GM19023 (cell line): ENCODE measurements at regions not wholly inside any gene's neighbourhood (a gene's known extent, or its start where the extent isn't known, plus 50 kb on each side); places are given as distances from the start of the nearest gene placed in this dataset.

Experiments
- ATAC-seq: cut with Tn5 transposase; IDR thresholded peaks from one replicate; pipeline ENCODE4 v1.9.1; 2021; ENCODE audit warnings: mild to moderate bottlenecking, moderate library complexity; ENCODE audit not compliant: unreplicated experiment

DNA sequence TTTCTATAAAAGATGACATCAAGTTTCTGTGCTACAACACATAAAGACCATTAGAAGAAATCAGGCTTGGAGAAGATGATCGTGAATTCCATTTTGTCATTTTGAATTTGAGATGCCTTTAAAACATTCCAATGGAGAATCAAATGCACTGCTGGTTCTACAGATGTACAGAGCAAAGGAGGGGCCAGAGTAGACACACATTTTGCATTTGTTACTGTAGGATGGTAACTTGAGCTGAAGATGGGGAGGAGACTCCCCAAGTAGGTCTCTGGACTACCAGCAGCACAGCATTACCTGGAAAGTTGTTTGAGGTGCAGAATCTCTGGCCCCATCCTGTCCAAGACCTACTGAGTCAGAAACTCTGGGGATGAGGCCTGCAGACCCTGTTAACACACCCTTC is 121.6 kb upstream of the RALGAPA2 start:
- ATAC-seq = no peak

DNA sequence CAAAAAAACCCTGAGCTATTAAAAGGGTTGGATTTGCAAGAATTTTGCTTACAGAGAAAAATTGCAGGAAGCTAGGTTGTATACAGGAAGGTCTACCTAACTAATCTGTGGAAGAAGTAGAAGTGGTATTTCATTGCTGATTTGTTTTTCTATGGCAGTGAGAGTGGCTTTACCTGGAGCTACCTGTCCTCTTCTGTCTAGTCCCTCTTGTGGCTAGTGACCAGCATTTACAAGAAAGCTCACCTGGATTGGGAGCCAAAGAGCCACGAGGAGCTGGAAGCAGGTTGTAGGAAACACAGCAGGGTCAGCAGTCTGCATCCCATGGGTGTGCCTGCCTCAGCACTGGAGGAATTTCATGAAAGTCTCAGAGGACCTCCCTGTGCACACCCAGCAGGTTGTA is 120.3 kb upstream of the RALGAPA2 start:
- no peak for ATAC-seq

DNA sequence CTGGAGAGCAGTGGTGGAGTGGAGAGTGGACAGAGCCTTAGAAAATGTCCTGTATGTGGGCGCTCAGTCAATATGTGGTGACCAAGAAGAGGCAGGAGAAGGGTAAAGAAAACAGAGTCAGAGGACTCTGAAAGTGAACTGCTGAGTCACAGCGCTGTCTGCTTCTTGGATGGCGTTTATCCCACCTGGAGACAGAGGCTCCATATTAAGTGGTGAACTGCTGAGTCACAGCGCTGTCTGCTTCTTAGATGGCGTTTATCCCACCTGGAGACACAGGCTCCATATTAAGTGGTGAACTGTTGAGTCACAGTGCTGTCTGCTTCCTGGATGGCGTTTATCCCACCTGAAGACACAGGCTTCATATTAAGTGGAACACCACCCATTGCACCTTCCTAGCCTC is 119.3 kb upstream of the RALGAPA2 start:
- ATAC-seq = no peak

DNA sequence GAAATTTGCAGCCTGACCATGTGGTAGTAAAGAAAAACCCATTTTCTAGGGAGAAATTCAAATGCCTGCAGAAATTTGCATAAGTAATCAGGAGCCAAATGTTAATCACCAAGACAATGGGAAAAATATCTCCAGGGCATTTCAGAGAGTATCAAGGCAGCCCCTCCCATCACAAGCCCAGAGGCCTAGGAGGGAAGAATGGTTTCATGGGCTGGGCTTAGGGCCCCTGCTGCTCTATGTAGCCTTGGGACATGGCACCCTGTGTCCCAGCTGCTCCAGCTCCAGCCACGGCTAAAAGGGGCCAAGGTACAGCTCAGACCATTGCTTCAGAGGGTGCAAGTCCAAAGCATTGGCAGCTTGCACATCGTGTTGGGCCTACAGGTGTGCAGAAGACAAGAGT is 117.2 kb upstream of the RALGAPA2 start:
- ATAC-seq = no peak

DNA sequence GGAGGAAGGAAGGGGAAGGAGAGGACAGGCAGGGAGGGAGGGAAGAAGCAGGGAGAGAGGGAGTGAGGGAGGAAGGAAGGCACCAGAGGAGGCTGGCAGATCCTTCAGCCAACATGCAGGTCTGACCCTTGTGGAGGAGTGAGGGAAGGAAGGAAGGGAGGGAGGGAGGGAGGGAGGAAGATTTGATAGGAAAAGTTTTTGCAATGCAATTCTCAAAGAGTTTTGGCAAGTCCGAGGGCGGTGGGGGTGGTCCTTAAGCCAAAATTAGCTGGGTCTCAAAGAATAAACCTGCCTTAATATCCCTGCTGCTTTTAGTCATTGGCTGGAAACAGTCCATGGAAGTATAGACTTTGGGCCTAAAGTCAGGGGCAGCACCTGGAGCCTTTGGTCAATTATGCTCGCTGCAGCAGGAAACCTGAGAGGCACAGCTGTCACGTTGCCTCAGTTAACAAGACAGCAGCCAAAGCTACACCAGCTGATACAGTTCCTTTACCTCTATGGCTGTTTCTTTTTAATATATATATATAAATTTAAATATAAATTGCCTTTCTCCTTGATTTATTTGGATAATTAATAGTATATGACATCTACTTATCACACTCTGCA is 115.7 kb upstream of the RALGAPA2 start:
- ATAC-seq = no peak

DNA sequence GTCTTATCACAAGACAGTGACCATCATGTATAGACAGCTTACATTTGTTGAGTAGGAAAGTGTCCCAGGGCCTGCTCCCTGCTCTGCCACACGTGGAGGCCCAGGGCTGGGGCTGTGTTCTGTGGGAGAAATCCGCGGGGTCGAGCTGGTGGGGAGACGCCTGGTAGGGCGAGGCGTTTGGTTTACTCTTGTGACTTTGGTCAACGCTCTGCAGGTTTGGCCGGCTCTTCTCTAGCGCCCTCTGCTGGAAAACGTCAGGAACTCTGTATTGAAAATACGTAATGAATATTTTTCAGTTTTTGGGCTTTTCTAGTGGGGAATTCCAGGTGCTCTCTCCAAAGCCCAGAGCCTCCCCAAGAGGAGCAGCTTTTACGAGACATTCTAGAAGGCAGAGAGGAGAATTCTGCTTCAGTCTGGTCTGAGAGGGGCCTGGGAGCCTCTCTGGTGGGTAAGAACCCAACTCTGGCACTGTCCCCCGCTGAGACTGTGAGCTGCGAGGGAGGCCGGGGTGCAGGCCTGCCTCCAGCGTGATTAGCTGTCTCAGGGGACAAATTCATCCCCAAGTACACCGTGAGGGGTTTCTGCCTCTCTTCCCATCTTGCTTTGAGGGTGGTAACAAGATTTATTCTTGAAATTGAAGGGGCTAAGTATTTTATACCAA is 112.6 kb upstream of the RALGAPA2 start:
- peak; percentile 77 for ATAC-seq

DNA sequence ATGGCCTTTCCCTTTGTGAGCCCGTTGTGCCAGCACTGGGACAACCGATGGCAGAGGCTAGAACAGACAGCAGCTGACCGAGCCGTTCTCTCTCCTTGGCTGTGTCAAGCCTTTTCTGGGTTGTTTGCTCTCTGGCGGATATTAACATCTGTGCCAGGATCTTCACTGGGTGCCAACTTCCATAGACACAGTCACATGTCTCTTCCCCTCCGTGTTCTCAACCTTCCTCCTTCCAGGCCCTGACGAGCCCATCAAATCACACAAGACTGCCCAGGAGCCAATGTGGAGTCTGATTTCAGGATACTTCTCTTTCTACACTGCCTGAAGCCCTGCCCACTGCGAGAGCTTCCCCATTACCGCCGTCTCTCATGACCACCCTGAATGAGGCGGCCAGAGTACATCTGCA is 111.0 kb upstream of the RALGAPA2 start:
- no peak for ATAC-seq

DNA sequence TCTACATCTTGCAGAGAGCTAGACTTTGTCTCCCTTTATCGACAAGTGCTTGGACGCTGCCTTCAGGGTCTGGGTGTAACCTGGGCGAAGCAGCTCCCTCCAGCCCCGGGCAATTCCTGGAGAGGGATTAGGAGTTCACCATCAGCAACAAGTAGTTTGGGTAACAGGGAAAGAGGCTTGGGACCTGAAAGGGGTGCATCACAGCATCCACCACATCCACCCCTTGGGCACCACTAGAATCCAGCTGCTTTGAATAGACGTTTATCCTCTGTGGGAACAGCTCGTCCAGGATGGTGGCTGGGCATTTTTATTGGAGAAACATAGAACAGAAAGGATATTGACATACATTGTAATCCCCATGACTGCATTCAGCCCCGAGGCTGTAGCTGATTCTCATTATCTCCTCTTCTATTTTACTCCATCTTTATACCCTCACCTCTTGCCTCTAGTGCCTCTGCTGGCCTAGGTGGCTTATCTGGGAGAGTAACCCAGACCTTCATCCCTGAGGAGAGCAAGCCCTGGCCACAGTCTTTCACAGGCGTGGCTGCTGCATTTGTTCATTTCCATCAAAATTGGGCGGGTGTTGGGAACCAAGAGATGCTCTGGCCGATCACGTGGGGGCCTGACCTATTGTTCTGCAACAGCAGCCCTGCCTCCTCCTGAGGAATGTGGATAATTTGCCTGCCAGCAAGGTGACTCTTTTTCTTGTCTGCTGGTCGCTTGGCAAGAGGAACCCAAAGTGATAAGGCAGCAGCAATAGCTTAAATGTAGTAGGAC is 109.2 kb upstream of the RALGAPA2 start:
- ATAC-seq = no peak

DNA sequence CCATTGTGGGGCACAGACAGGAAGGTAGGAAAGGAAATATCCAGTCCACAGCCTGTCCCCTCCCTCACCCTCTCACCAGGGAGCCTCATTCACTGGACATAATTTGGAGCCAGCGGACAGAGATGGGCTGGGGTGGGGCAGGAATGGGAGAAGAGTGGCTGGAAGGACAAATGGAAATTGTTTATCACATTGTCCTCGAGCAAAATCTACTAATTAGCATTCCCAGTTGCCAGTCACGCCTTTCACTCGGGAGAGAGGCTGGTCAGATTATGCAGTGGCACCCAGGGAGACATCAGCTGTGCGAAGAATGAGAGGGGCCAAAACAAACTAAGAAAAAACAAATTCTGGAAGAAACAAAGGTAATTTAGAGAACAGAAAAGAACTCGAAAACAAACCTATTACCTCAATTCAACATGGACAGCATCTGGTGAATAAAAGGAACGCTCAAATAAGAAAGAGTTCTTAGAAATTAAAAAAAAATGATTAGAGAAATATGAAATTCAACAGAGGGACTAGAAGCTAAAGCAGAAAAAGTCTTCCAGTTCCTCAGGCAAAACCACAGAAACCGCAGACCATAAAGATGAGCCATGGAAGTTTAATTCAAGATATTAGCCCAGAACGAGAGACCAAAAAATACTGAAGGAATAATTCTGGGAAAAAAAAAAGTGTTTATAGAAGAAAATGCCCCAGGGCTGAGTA is 108.5 kb upstream of the RALGAPA2 start:
- ATAC-seq = no peak

DNA sequence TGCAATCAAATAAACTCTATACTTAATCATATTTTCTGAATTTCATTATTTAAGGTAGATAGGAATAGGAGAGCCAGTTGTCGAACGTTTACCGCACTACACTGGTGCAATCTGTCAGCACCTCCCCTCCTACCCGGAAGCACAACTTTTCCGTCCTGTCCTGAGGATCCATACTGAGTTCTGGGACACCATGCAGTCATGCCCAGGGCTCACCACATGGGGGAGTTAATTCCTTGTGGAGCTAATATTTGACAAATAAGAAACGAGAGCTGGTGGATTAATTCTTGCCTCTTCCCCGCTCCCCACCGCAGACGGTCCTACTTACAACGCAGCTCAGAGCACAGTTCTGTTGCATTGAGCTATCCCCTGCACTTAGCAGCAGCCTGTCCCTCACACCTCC is 107.7 kb upstream of the RALGAPA2 start:
- ATAC-seq = no peak

DNA sequence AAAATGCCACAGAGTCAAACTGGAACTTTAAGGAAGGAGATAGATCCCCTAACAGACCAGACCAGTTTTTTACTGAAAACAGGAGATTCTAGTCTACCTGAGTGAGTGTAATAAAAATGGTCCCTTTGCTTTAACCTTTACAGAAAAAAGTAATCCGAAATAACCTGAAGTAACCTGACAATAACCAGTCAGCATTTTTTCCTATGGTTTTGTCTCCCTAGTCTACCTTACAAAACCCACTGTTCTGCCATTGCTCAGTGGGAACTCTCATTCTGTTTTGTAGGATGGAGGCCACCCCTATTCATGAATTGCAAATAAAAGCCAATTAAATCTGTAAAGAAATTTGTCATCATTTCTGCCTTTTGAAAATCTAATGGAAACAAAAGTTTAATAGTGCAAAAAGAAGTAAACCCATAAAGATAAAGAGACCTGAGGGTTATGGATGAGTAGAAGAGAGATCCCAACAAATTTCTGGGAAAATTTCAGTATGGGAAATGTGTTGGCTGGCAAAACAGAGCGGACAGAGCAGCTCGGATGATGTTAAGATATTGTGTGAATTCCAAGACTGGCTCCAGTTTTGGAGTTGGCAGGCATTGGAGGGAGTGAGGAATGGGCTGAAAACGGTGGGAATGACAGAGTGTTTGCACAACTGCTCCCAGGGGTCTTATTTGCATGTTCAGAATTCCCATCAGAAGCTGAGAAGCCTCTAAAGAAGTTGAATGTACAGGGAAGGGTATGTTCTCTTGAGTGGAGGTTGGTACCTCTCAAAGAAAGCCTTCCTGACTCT is 104.7 kb upstream of the RALGAPA2 start:
- ATAC-seq = no peak

DNA sequence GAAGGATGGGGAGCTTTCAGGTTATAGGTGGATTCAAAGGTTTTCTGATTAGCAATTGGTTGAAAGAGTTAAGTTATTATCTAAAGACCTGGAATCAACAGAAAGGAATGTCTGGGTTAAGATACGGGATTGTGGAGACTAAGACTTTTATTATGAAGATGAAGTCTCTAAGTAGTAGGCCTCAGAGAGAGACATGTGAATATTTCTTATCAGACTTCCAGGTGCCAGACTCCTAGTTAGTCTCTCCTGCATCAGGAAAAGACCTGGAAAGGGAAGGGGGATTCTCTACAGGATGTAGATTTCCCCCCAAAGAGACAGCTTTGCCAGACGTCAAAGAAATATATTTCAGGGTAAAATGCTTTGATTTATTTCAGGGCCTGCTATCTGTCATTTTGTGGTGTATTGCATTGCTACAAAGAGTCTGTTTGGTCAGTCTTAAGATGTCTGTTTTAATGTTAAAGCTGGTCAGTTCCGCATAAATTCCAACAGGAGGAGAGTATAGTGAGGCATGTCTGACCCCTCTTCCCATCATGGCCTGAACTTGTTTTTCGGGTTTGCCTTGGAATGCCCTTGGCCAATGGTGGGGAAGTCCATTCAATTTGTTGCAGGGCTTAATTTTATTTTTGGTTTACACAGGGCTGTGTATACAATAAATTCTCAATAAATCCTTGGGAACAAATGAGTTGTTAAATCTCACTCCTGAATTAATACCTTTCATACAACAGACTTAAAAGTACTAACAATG is 103.4 kb upstream of the RALGAPA2 start:
- ATAC-seq = no peak

DNA sequence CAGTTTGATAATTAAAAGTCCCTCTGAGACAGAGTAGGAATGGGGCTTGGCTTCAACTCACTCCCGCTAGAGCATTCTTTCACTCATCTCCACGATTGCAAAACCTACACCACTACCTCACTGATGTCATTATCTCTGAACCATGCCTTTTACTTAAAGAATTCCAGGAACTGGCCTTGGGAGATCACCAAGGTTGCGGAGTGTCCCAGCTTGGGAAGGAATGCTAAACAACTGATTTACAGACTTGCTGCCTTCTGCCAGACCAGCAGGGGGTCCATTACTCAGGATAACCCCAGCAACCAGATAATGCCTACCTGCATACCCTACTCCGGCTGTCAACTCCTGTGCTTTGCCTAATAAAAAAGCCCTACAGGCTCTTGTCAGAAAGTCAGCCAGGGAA is 102.2 kb upstream of the RALGAPA2 start:
- ATAC-seq = no peak

DNA sequence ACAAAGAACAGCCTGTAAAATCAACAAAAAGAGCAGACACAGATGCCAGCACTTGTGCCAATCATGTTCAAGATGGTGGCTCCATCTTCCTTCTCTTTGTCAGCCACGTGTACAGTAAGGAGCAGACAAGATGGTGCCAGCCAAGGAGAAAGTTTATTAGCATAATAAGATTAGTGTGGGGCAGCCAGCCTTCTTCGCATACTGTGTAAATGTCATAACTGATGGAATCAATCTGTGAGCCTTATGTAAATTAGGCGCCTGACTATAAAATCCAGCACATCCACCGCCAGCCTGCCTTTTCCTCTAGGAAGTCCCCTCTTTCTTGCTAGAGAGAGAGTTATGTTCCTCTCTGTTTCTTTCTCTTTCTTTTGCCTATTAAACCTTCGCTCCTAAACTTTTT is 99.7 kb upstream of the RALGAPA2 start:
- ATAC-seq = no peak

DNA sequence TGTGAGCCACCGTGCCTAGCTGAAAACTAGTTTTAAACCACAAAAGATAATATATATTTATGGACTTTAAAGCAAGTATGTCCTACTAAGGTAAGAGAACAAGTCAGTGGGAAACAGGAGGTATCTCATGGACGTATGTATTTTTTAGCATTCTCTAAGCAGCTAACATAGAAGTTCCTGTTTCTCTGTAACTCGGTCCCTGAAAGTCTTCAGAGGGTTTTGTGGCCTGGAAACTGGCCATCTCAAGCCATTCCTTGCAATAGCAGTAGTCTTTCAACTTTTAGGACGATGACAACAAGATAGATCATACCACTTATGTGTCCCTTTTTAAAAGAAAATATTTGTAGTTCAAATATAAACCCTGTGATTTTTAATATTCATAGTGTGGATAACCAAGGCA is 95.6 kb upstream of the RALGAPA2 start:
- no peak for ATAC-seq

DNA sequence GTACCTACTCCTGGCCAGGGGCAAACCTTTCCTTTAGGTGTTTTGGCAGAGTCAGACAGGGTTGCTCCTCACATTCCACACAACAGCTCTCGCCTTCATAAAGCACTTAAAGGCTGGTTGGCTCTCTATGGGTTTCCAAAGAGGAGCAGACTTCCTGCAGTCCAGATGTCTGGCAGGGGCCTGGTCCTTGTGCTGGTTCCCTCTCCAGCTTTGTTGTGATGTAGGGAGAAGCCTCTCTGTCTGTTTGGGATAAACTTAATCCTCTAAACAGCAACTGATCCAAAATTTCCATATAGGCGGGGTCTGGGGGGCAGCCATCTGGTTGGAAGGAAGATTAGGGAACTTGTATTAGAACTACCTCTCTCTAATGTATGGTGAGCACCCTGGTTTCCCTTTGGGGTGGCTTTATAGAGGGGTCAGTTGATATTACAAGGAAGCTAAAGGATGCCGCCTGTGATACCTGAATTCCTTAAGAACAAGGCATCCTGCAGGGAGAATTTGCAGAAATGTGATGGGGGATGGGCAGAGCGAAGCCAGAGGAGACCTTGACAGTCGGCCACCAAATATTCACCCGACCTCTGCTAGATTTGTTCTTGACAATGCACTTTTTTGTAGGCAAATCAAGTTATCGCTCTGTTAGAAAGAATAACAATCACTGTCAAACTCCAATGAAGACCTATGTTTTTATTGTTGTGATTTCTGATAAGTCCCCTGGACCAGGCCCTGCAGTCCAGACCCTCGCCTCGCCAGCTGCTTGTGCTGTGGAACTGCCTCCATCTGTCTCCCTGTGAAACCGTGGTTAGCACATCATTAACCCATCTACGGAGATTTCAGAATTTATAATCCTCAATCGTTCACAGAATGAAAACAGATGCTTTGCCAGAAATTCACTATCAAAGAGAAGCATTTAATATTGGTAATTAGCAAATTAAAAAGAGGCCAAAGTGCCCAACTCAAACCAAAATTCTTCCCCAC is 94.0 kb upstream of the RALGAPA2 start:
- no peak for ATAC-seq

DNA sequence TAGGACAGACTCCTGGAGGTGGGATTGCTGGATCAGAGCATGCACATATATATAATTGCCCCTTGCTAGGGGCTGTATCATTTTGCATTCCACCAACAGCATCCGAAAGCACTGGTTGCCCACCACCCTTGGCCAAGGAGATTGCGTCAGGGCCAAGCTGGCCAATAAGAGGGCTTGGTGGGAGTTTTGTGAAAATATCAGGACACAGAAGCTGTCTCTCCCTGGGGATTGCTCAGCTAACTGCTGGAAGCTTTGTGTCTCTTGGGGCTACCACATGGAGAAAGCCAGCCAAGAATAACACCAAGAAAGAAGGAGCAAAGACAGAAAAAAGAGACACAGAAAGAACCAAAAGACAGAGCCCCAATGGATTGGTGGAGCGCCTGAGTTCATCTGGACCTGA is 90.6 kb upstream of the RALGAPA2 start:
- no peak for ATAC-seq

DNA sequence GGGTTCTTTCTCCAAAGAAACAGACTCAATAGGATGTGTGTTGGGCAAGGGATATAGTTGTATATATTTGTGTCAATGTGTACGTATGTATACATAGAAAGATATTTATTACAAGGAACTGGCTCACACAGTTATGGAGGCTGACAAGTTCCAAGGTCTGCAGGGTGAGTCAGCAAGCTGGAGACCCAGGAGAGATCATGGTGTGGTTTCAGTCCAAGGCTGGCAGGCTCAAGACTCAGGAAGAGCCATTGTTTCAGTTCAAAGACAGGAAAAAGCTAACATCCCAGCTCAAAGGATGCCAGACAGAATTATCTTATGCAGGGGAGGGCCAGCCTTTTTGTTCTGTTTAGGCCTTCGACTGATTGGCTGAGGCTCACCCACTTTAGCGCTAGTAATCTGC is 89.9 kb upstream of the RALGAPA2 start:
- ATAC-seq = no peak

DNA sequence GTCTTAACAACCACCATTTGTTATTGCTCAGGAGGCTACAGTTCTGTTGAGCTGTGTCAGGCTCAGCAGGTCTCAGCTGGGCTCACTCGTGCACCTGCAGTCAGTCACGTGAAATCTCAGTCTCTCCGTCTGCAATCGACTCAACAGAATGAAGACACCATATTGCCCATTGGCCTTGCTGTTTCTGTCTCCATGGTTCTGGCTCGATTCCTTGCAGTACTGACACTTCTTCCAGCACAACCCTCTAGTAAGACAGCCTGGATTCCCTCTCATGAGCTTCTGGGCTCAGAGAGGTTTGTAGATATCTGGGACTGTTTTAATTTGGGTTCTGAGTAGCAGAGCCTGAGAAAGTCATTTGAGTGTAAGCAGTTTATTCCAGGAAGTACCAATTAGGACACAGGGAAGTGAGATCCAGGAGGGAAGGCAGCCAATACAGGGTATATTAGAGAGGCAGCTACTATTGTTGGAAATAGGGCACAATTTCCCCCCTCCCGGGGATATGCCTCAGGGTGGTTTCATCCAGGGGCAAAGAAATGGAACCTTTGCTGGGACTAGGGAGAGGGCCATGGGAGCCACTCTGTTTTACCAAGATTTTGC is 87.4 kb upstream of the RALGAPA2 start:
- no peak for ATAC-seq
